Chondrocyte (in vitro differentiated cells): ENCODE measurements at regions not wholly inside any gene's neighbourhood (a gene's known extent, or its start where the extent isn't known, plus 50 kb on each side); places are given as distances from the start of the nearest gene placed in this dataset.

Source experiments
- DNase-seq: peaks from one replicate; pipeline ENCODE4 v3.0.0; 2021; ENCODE audit warnings: mixed read lengths, low spot score
- H3K27ac Mint-ChIP-seq: one replicate; pipeline ENCODE4 v1.8.0; 2021; ENCODE audit warnings: mild to moderate bottlenecking, moderate library complexity, mixed read lengths; ENCODE audit not compliant: unreplicated experiment
- H3K27me3 Mint-ChIP-seq: 2 replicates; pipeline ENCODE4 v1.8.0; 2021; ENCODE audit warnings: low read depth, mixed read lengths
- H3K36me3 Mint-ChIP-seq: 2 replicates; pipeline ENCODE4 v1.8.0; 2021; ENCODE audit warnings: low read depth, mixed read lengths
- H3K4me1 Mint-ChIP-seq: 2 replicates; pipeline ENCODE4 v1.8.0; 2021; ENCODE audit warnings: low read depth, mild to moderate bottlenecking, mixed read lengths
- H3K4me3 Mint-ChIP-seq: one replicate; pipeline ENCODE4 v1.8.0; 2021; ENCODE audit warnings: mild to moderate bottlenecking, moderate library complexity, mixed read lengths; ENCODE audit not compliant: unreplicated experiment
- H3K9me3 Mint-ChIP-seq: 2 replicates; pipeline ENCODE4 v1.8.0; 2021; ENCODE audit warnings: low read depth, mixed read lengths
- CTCF ChIP-seq: fragments of 200-600 bp; sonication (generic); IDR thresholded peaks from 2 replicates; pipeline ENCODE4 v1.5.0; 2021; ENCODE audit warnings: antibody characterized with exemption, mild to moderate bottlenecking, moderate library complexity

- TF ChIP-seq CTCF: no peak
- Mint-ChIP-seq H3K4me1 (no peaks in the 10 kb centered on the region), H3K27me3 (no peaks in the 10 kb centered on the region), H3K4me3 (no peak overlapping the region), H3K27ac (no peak overlapping the region), H3K9me3 (no peaks in the 10 kb centered on the region), H3K36me3 (no peaks in the 10 kb centered on the region)
- no peak for DNase-seq
Observed at GRCh38 chr4:144507311-144508101, 138.4 kb upstream of the HHIP start.

- DNase-seq: no peak
Observed at GRCh38 chr4:144509088-144510015, 136.6 kb upstream of the HHIP start.

GRCh38 chr4:144514736-144515135, 131.2 kb upstream of the HHIP start:
- Mint-ChIP-seq H3K4me1 (peaks cover 17% of the 10 kb centered on the region), H3K9me3 (no peaks in the 10 kb centered on the region), H3K4me3 (no peak overlapping the region), H3K27ac (no peak overlapping the region), H3K27me3 (no peaks in the 10 kb centered on the region), H3K36me3 (no peaks in the 10 kb centered on the region)
- DNase-seq: no peak
- no peak for TF ChIP-seq CTCF

More at GRCh38 chr4:144509088-144510015, 136.6 kb upstream of the HHIP start:
- H3K4me1 Mint-ChIP-seq: peaks cover 4% of the 10 kb centered on the region
- H3K9me3 Mint-ChIP-seq: no peaks in the 10 kb centered on the region
- no peak for TF ChIP-seq CTCF
- H3K27me3 Mint-ChIP-seq: no peaks in the 10 kb centered on the region
- H3K4me3 Mint-ChIP-seq: no peak overlapping the region
- no peak overlapping the region for H3K27ac Mint-ChIP-seq
- no peaks in the 10 kb centered on the region for H3K36me3 Mint-ChIP-seq

GRCh38 chr4:144518181-144518895, 127.6 kb upstream of the HHIP start:
- Mint-ChIP-seq H3K27me3 (peaks cover 1% of the 10 kb centered on the region), H3K4me1 (peaks cover 17% of the 10 kb centered on the region), H3K36me3 (no peaks in the 10 kb centered on the region), H3K9me3 (peaks cover 4% of the 10 kb centered on the region), H3K4me3 (no peak overlapping the region), H3K27ac (no peak overlapping the region)
- no peak for DNase-seq
- TF ChIP-seq CTCF: no peak

DNA sequence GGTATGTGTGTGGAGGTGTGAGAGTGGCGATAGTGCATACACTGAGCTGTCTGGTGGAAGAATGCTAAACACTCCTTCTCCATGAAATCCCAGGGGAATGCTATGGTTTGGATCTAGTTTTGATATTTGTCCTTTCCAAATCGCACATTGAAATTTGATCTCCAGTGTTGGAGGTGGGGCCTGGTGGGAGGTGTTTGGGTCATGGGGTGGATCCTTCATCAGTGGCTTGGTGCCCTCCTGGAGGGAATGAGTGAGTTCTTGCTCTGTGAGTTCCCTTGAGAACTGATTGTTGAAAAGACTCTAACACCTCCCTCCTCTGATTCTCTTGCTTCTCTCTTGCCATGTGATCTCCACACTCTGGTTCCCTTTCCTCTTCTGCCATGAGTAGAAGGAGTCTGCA, 114.1 kb upstream of the HHIP start:
- Mint-ChIP-seq H3K36me3 (no peaks in the 10 kb centered on the region), H3K9me3 (peaks cover 2% of the 10 kb centered on the region), H3K27ac (no peak overlapping the region)

More for the DNA sequence above, 114.1 kb upstream of the HHIP start:
- no peak overlapping the region for H3K4me3 Mint-ChIP-seq
- H3K27me3 Mint-ChIP-seq: no peaks in the 10 kb centered on the region
- peaks cover 4% of the 10 kb centered on the region for H3K4me1 Mint-ChIP-seq
- no peak for TF ChIP-seq CTCF
- DNase-seq: no peak
